ENCODE measurements at regions not wholly inside any gene's neighbourhood (a gene's known extent, or its start where the extent isn't known, plus 50 kb on each side); places are given as distances from the start of the nearest gene placed in this dataset.
A peak's percentile ranks its signal among the peaks of the same experiment; 100 is the strongest.

DNA sequence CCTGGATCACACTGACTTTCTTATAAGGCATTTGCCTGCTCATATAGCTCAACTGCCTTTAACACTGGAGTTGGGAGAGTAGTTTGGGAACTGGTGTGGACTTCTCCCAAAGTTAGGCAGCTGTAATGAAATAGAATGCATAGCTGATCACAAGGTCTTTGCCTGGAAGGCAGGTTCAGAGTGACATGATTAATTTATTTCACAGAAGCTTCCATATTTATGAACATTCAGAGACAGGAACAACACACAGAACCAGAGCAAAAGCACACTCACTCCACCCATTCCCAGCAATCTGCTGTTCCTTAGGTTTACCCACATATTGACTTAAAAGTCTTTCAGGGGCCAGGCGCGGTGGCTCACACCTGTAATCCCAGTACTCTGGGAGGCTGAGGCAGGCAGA lies 234.2 kb downstream of the REEP3 start:
- H3K4me1 Mint-ChIP-seq (ENCODE audit: low read depth): peaks cover 15% of the 10 kb centered on the region

DNA sequence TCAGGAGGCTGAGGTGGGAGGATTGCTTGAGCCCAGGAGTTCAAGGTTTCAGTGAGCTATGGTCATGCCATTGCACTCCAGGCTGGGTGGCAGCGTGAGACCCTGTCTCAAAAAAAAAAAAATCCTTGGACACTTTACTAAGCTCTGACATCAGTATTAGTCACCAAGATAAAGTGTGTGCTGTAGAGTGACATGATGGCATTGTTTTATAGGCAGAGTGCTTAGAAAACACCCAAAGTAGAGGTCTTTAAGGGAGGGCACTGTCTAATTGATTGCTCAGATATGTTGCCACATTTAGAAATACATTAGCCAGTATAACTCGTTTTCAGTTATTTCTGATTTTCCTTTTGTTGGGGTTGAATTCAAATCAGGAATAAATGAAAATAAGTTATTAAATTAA lies 235.9 kb downstream of the REEP3 start:
- no peak for DNase-seq (ENCODE audit: low spot score)
- Mint-ChIP-seq H3K27ac (ENCODE audit: unreplicated experiment) (no peak overlapping the region), H3K4me1 (ENCODE audit: low read depth) (peaks cover 21% of the 10 kb centered on the region), H3K36me3 (ENCODE audit: low read depth) (no peaks in the 10 kb centered on the region), H3K4me3 (ENCODE audit: unreplicated experiment) (no peak overlapping the region), H3K9me3 (ENCODE audit: low read depth) (no peaks in the 10 kb centered on the region), H3K27me3 (ENCODE audit: low read depth) (no peaks in the 10 kb centered on the region)
- TF ChIP-seq, protein P1, sequence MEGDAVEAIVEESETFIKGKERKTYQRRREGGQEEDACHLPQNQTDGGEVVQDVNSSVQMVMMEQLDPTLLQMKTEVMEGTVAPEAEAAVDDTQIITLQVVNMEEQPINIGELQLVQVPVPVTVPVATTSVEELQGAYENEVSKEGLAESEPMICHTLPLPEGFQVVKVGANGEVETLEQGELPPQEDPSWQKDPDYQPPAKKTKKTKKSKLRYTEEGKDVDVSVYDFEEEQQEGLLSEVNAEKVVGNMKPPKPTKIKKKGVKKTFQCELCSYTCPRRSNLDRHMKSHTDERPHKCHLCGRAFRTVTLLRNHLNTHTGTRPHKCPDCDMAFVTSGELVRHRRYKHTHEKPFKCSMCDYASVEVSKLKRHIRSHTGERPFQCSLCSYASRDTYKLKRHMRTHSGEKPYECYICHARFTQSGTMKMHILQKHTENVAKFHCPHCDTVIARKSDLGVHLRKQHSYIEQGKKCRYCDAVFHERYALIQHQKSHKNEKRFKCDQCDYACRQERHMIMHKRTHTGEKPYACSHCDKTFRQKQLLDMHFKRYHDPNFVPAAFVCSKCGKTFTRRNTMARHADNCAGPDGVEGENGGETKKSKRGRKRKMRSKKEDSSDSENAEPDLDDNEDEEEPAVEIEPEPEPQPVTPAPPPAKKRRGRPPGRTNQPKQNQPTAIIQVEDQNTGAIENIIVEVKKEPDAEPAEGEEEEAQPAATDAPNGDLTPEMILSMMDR (IDR thresholded peaks at IDR 0.05): no peak

More for the DNA sequence above, 234.2 kb downstream of the REEP3 start:
- no peak for DNase-seq (ENCODE audit: low spot score)
- H3K27me3 Mint-ChIP-seq (ENCODE audit: low read depth): no peaks in the 10 kb centered on the region
- no peaks in the 10 kb centered on the region for H3K9me3 Mint-ChIP-seq (ENCODE audit: low read depth)
- H3K36me3 Mint-ChIP-seq (ENCODE audit: low read depth): no peaks in the 10 kb centered on the region
- H3K4me3 Mint-ChIP-seq (ENCODE audit: unreplicated experiment): no peak overlapping the region
- no peak overlapping the region for H3K27ac Mint-ChIP-seq (ENCODE audit: unreplicated experiment)
- TF ChIP-seq, protein P1 (IDR thresholded peaks at IDR 0.05): no peak

DNA sequence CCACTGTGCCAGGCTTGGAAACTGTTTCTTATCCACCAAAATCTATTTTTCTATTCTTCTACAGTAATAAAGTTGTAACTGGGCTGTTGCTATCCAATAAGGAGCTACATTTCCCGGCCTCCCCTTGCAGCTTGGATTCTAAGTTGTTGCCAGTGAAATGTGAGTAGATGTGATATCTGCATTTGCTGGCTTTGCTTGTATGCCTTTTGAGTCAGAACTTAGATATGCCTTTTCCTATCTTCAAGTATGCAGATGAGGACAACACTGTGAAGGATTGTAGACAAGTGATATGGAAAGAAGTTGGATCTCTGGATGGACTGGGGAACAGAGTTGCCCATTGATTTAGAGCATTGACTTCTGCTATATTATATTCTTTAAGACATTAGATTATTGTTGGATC lies 236.9 kb downstream of the REEP3 start:
- no peaks in the 10 kb centered on the region for H3K27me3 Mint-ChIP-seq (ENCODE audit: low read depth)
- no peak overlapping the region for H3K4me3 Mint-ChIP-seq (ENCODE audit: unreplicated experiment)
- TF ChIP-seq, protein P1 (IDR thresholded peaks at IDR 0.05): no peak
- no peaks in the 10 kb centered on the region for H3K9me3 Mint-ChIP-seq (ENCODE audit: low read depth)
- H3K4me1 Mint-ChIP-seq (ENCODE audit: low read depth): peaks cover 24% of the 10 kb centered on the region
- H3K36me3 Mint-ChIP-seq (ENCODE audit: low read depth): no peaks in the 10 kb centered on the region
- H3K27ac Mint-ChIP-seq (ENCODE audit: unreplicated experiment): no peak overlapping the region
- no peak for DNase-seq (ENCODE audit: low spot score)

DNA sequence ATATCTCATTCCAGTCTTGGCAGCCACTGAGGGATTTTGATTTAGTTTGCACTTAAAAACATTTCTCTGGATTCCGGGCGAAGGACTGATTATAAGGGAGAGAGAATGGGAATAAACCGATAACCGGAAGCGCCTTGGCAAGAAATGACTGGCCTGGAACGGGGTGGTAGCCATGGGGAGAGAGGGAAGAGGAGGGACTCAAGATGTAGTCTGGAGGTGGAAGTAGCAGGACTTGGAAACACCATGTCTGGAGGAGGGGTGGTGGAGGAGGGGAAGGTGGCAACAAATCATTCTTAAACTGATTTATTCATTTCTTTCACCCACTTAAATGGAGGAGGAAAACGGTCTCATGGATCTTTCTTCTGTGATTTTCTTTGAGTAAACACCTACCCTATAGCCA lies 238.1 kb downstream of the REEP3 start:
- no peak overlapping the region for H3K4me3 Mint-ChIP-seq (ENCODE audit: unreplicated experiment)
- peaks cover 31% of the 10 kb centered on the region for H3K4me1 Mint-ChIP-seq (ENCODE audit: low read depth)
- H3K36me3 Mint-ChIP-seq (ENCODE audit: low read depth): no peaks in the 10 kb centered on the region
- TF ChIP-seq, protein P1 (IDR thresholded peaks at IDR 0.05): no peak
- H3K9me3 Mint-ChIP-seq (ENCODE audit: low read depth): no peaks in the 10 kb centered on the region
- DNase-seq (ENCODE audit: low spot score): no peak
- no peak overlapping the region for H3K27ac Mint-ChIP-seq (ENCODE audit: unreplicated experiment)
- no peaks in the 10 kb centered on the region for H3K27me3 Mint-ChIP-seq (ENCODE audit: low read depth)

DNA sequence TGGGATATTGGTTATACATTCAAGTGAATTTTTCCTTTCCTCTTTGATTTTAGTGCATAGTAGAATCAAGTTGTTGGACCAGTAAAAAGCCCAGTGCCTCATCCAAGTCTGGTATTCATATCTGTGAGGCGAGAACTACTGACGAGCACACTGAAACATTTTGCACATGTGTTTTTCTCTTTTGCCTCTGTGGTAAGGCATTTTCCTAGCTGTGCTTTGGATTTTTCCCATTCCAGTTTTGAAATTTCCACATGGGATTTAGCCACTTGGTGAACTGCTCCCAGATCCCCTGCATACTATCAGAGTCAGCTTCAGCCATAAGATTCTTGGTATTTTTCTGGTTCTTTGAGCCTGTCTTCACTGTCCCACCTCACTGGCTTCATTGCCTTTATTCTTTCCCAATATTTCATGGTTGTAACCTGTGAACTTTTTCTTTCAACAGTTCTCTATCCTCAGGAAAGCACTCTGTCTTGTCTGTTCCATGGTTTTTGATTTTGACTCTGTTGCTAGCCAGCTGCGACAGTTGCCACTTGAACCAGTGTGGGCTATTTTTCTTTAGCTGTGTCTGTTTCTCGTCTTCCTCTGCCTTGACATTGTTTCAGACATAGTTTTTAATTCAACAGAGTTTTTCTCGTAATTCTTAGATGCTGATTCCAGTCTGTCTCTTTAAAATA lies 239.0 kb downstream of the REEP3 start:
- Mint-ChIP-seq H3K4me3 (ENCODE audit: unreplicated experiment) (no peak overlapping the region), H3K9me3 (ENCODE audit: low read depth) (no peaks in the 10 kb centered on the region), H3K4me1 (ENCODE audit: low read depth) (peaks cover 39% of the 10 kb centered on the region), H3K27me3 (ENCODE audit: low read depth) (no peaks in the 10 kb centered on the region), H3K27ac (ENCODE audit: unreplicated experiment) (peak overlapping the region; percentile 2), H3K36me3 (ENCODE audit: low read depth) (no peaks in the 10 kb centered on the region)
- TF ChIP-seq, protein P1 (IDR thresholded peaks at IDR 0.05): no peak
- no peak for DNase-seq (ENCODE audit: low spot score)
